MG63 (cell line): ENCODE measurements at regions not wholly inside any gene's neighbourhood (a gene's known extent, or its start where the extent isn't known, plus 50 kb on each side); places are given as distances from the start of the nearest gene placed in this dataset.

Experiments
- DNase-seq: peaks from one replicate; pipeline ENCODE4 v3.0.0-alpha.2; 2020
- H3K27me3 ChIP-seq: fragments of 250-450 bp; sonication (Bioruptor Pico); 2 replicates; pipeline ENCODE4 v1.5.1; 2020; ENCODE audit warnings: mild to moderate bottlenecking, moderate library complexity
- H3K36me3 ChIP-seq: fragments of 250-450 bp; sonication (Bioruptor Pico); 2 replicates; pipeline ENCODE4 v1.5.1; 2020; ENCODE audit warnings: mild to moderate bottlenecking, moderate library complexity
- H3K4me3 ChIP-seq: fragments of 250-450 bp; sonication (Bioruptor Pico); 2 replicates; pipeline ENCODE4 v1.5.1; 2020; ENCODE audit warnings: mild to moderate bottlenecking, moderate library complexity
- H3K9me3 ChIP-seq: fragments of 250-450 bp; sonication (Bioruptor Pico); 2 replicates; pipeline ENCODE4 v1.5.1; 2020; ENCODE audit warnings: mild to moderate bottlenecking, moderate library complexity

DNA sequence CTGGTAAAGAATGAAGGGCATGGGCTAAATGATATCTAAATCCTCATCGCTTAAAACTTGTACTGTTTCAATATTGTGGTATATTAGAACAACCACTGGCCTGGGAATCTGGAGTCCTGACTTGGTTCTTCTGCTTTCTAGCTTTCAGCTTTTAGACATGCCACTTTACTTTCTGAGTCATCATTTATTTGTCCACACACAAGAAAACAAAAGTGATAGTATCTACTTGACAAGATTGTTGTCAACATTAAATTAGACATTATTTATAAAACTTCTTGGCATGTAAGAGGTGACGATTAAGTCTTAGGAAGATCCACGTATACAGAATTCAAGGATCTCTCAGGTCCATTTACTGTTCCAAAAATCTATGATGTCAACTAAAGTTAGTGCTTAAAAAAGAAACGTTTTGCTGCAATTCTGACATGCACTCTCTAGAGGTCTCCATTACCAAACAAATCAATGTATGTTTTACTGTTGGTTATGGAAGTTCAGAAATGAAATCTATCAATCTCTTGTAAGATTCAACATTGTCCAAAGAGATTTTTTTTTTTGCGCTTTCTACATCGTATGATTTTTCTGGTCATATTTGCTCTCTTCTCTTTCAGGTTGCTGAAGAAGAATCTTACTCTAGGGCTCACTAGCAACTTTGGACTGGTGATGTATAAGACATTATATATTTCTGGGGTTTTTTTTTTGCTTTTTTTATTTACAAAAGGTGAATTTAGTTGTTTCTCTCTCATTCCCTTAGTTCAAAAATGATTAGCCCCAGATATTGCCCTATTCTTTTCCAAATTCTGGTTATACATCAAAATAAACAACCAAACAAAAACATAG, 53.6 kb upstream of the DYNC1I1 start:
- H3K36me3 ChIP-seq: no peaks in the 10 kb centered on the region
- no peak for DNase-seq
- H3K9me3 ChIP-seq: no peaks in the 10 kb centered on the region
- H3K4me3 ChIP-seq: no peak overlapping the region
- no peaks in the 10 kb centered on the region for H3K27me3 ChIP-seq

DNA sequence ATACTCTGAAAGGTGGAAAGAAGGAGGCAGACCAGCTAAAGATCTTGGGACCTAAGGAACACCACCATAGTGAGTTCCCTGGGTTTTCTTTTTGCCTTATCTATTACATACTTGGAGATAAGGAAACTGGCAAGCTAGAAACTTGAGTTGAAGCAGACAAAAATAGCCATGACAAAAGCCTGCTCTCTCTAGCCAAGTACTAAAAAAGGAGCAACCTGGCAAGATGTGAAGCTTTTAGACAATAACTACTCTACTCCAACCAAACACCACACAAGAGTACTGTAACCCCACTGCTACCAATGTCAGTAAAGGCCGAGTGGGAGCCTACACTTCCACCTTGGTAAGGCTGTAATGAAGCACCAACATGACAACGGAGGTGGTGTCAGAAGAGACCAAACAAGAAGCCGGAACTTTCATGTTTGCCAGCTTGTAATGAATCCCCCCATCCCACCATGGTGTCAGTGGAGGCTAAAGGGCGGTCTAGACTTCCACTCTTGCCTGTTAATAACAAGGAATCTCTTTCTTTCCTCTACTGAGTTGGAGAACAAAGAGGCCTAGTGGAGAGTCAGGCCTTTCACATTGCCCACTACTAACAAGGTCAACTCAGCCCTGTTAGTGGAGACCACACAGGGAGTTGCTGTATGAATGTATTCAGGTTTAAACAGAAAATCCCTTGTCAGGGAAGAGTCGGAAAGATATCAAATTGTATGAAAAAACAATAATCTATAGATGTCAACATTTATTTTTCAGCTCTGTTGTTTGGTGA, 55.8 kb upstream of the DYNC1I1 start:
- Histone ChIP-seq H3K36me3 (no peaks in the 10 kb centered on the region), H3K9me3 (no peaks in the 10 kb centered on the region), H3K4me3 (no peak overlapping the region), H3K27me3 (no peaks in the 10 kb centered on the region)
- no peak for DNase-seq

DNA sequence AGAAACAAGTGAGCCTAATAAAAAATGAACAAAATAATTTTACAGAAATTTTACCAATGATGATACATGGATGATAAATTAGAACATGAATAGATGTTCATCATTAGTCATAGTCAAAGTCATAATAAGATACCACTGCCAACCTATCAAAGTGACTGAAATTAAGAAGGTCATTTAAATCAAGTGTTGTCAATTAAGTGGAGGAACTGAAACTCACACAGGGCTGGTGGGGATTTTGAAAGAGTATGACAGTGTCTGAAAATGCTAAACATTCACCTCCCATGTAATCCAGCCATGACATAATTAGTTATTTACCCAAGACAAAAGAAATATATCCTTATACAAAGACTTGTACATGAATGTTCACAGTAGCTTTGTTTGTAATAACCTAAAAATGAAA, 57.1 kb upstream of the DYNC1I1 start:
- Histone ChIP-seq H3K36me3 (no peaks in the 10 kb centered on the region), H3K9me3 (no peaks in the 10 kb centered on the region), H3K4me3 (no peak overlapping the region), H3K27me3 (no peaks in the 10 kb centered on the region)
- no peak for DNase-seq

DNA sequence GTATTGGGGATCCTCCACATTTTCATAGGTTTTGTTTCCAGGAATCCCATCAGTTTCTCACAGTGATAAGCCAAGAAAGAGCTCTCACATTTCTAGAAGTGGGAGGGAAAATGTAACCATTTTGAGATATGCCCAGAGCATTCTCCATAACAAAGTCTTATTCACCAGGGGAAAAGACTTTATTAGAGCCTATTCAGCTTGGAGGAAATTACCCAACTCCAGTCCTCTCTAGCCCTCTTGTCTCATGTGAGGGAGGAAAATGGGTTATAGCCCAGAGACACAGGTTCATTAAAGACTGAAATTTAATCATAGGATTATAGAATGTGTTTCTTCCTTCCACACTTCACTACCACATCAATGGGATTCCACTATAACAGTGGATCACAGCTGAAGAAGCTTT, 61.6 kb upstream of the DYNC1I1 start:
- no peaks in the 10 kb centered on the region for H3K36me3 ChIP-seq
- DNase-seq: no peak
- H3K4me3 ChIP-seq: no peak overlapping the region
- no peaks in the 10 kb centered on the region for H3K27me3 ChIP-seq
- H3K9me3 ChIP-seq: no peaks in the 10 kb centered on the region

DNA sequence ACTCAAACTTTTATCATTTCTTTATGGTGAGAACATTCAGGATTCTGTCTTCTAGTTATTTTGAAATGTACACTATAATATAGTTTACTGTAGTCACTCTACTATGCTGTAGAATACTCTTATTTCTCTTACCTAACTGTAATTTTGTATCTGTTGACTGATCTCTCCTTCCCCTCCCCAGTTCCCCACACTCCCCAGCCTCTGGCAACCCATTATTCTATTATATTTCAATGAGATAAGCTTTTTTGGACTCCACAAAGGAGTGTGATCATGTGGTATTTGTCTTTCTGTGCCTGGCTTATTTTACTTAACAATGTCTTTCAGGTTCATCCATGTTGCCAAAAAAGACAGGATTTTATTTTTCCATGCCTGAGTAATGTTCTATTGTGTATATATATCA, 71.4 kb upstream of the DYNC1I1 start:
- H3K4me3 ChIP-seq: no peak overlapping the region
- DNase-seq: no peak
- H3K36me3 ChIP-seq: no peaks in the 10 kb centered on the region
- no peaks in the 10 kb centered on the region for H3K27me3 ChIP-seq
- H3K9me3 ChIP-seq: no peaks in the 10 kb centered on the region

DNA sequence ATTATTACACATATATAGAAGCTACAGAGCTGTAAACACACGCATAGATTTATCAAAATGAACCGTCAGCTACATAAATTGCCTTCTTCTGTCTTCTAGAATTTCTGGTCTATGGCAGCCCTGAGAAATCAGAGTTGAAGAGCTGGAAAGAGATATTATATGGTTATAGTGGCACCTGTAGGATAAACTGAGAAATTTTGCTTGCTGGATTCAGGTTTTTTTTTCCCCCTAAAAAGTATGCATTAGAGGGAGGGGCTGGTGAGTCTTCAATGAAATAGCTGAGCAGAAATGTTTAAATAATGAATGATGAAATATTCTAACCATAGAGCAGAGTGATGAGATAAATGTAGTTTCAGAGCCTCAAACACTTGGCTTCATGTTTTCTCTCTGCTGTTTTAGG, 78.0 kb upstream of the DYNC1I1 start:
- no peak for DNase-seq
- no peaks in the 10 kb centered on the region for H3K27me3 ChIP-seq
- H3K9me3 ChIP-seq: no peaks in the 10 kb centered on the region
- H3K4me3 ChIP-seq: no peak overlapping the region
- H3K36me3 ChIP-seq: no peaks in the 10 kb centered on the region

DNA sequence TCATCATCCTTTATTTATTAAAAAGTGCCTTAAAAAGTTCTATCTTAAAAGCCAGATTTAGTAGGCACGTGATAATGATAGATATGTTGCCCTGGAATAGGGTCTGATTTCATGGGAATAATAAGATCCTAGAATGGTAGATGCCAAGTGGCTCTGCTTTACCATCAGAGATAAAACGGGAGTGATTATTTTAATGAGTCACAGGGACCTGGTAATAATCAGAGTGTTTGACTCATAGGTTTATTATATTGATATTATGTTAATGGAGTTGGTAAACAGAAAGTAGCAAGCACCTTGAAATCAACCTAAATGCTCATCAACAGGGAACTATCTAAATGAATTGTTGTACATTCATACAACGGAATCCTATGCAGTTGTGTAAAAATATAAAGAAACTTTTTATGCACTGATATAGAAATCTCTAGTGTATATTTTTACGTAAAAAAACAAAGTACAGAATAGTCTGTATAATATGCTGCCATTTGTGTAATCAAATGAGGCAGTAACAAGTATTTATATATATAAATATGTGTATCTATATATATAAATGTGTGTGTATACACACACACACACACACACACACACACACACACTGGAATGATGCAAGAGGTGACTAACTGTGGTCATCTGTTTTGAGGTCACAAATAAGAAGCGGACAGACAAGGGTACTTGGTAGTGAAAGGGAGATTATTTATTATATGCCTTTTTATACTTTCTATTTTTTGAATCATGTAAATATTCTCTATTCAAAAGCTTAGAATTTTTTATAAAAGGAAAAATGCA, 78.6 kb upstream of the DYNC1I1 start:
- no peaks in the 10 kb centered on the region for H3K27me3 ChIP-seq
- H3K4me3 ChIP-seq: no peak overlapping the region
- no peaks in the 10 kb centered on the region for H3K9me3 ChIP-seq
- H3K36me3 ChIP-seq: no peaks in the 10 kb centered on the region
- DNase-seq: no peak

DNA sequence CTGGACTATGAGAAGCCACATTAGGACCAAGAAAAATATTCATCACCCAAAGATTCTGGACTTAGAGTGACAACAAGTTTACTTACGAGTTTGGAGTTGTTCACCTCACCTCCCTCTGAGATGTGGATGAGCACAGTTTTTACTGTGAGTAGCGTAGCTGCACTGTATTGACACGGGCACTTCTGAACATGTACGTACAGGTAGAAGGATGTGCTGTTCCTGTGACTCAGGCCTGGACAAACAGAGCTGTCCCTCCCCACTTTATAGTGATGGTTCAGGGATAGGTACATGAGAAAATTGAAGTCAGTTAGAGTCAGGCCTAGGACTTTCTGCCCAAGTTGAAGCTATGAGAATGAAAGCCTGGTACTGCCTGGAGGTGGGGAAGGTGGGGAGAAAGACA, 80.9 kb upstream of the DYNC1I1 start:
- H3K27me3 ChIP-seq: no peaks in the 10 kb centered on the region
- DNase-seq: no peak
- no peak overlapping the region for H3K4me3 ChIP-seq
- H3K36me3 ChIP-seq: no peaks in the 10 kb centered on the region
- no peaks in the 10 kb centered on the region for H3K9me3 ChIP-seq

DNA sequence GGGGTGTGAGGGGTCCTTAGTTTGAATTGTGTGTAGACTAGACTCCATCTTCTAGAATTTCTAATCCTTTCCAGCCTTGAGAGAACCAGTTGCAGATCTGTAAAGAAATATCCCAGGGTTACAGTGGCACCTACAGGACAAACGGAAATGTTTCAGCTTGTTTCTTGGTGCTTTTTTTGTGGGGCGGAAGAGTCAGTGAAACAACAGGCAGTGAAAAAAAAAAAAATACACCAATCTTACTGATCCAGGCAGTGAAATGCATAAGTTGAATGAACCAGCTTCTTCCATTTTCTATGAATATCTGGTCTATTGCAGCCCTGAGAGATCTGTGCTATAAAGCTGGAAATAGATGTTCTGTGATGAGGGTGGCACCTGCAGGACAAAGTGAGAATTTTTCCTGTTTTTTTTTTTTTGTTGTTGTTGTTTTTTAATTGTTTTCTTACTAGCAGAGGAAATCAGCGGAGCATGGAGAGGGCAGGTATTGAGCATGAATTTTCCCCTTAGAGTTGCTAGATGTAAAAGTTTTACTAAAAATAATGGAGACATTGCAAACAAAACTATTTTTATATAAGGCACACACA, 81.9 kb upstream of the DYNC1I1 start:
- Histone ChIP-seq H3K36me3 (no peaks in the 10 kb centered on the region), H3K9me3 (no peaks in the 10 kb centered on the region), H3K27me3 (no peaks in the 10 kb centered on the region), H3K4me3 (no peak overlapping the region)
- DNase-seq: peak; percentile 2

DNA sequence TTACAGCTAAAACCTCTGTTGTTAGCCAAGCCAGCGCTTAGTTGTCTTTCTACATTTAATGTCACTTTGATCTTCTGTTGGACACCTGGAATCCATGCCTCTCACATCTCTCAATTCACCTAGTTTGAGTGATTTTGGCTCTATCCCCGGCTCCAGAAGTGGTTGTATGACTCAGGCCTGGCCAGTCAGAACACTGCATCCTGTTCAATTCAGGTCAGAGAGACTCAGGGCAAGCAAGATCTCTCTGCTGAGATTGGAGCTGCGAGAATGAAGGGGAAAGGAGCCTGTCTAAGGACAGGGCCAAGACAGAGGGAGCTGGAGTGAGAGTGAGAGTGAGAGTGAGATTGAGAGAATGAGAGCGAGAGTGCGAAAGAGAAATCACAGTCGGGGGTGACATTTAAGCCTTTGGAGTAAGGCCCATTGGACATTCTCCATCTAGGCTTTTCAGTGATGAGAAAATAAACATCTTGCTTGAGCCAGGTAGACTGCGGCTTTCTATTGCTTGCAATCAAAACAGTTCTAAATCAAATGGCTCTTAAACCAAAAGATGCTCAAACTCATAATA, 83.3 kb upstream of the DYNC1I1 start:
- DNase-seq: peak; percentile 16
- no peaks in the 10 kb centered on the region for H3K36me3 ChIP-seq

DNA sequence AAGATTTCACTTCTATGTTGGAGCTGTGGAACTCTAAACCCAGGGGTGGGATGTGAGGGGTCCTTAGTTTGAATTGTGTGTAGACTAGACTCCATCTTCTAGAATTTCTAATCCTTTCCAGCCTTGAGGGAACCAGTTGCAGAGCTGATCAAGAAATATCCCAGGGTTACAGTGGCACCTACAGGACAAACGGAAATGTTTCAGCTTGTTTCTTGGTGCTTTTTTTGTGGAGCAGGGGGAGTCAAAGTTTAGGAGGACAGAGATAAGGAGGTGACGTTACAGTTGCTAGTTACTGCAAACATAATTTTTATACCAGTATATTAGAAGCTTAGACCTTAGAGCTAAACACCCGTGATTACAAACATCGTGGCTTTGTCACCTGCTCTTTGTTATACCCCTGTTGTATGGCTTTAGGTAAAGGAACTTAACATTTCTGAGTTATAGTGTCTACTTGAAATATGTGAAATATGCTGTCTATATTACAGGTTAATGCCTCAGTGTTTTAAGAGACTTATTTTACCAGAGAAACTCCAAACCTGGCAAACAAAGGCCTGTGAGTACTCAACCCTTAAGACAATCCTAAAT, 84.5 kb upstream of the DYNC1I1 start:
- DNase-seq: no peak
- Histone ChIP-seq H3K36me3 (no peaks in the 10 kb centered on the region), H3K27me3 (no peaks in the 10 kb centered on the region), H3K9me3 (no peaks in the 10 kb centered on the region), H3K4me3 (no peak overlapping the region)

More for the DNA sequence above, 83.3 kb upstream of the DYNC1I1 start:
- Histone ChIP-seq H3K9me3 (no peaks in the 10 kb centered on the region), H3K4me3 (no peak overlapping the region), H3K27me3 (no peaks in the 10 kb centered on the region)

DNA sequence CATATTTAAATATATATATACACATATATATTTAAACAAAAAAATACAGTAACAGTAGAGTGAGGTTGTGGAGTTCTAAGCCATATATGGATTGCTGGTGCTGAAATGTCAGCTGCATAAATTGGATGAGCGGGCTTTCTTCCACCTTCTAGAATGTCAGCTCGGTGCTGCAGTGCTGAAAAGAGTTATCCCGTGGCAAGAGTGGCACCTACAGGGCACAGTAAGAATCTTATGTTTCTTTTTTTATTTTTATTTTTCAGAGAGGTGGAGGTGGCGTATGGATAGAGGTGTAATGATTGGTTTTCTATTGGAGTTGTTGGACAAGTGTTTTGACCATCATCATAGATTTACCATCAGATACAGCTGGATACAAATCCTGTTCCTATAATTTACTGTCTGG, 86.2 kb upstream of the DYNC1I1 start:
- Histone ChIP-seq H3K4me3 (no peak overlapping the region), H3K36me3 (no peaks in the 10 kb centered on the region), H3K9me3 (no peaks in the 10 kb centered on the region), H3K27me3 (no peaks in the 10 kb centered on the region)
- DNase-seq: peak; percentile 14

DNA sequence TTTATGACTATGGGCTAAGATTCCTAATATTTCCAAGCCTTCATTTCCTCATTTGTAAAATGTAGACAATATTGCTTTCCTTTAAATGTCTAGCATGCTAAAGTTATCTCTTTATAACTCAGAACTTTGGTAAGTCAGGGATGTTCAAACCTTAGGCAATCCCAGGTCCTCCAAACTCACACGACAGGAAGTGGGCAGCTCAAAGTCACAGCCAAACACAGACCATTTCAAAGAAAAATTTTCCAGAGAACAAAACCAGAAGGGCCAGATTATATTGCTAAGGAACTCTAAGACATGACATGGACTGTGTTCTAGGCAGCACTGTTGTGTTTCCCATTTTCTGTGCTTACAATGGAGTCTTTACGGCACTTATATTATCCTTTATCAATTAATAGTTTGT, 87.8 kb upstream of the DYNC1I1 start:
- H3K9me3 ChIP-seq: no peaks in the 10 kb centered on the region
- DNase-seq: no peak
- no peaks in the 10 kb centered on the region for H3K27me3 ChIP-seq
- H3K36me3 ChIP-seq: no peaks in the 10 kb centered on the region
- no peak overlapping the region for H3K4me3 ChIP-seq

DNA sequence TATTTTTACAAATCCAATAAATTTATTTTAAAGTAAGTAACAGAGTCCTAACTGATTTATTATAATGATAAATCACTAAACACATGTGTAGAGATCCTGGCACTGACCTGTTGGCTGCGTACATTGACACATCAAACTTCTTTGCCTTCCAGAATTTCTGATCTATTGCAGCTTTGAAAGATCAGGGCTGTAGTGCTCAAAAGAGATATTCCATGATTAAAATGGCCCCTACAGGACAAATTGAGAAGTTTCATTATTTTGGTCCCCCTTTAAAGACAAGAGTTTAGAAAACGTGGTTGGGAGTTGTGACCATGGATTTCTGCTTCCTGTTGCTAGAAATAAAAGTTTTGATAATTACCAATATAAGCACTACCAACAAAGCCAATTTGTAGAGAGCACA, 87.7 kb upstream of the PDK4 start:
- Histone ChIP-seq H3K4me3 (no peak overlapping the region), H3K36me3 (no peaks in the 10 kb centered on the region), H3K27me3 (no peaks in the 10 kb centered on the region), H3K9me3 (no peaks in the 10 kb centered on the region)
- DNase-seq: no peak

DNA sequence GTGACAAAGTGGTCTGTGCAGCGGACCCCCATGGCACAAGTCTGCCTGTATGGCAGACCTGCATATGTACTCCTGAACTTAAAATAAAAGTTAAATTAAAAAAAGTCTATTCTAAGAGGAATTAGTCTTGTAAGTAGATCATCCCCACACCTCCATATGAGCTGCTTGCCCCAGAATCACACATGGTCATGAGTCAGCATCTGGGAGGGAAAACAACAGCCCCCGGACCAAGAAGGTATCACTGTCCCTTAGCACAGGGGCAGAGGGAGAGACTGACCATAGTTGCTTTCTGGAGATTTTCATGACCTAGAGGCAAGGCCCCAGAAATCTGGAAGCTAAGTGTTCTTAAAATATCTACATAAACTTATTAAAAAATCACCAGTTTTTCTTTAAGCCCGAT, 86.6 kb upstream of the PDK4 start:
- DNase-seq: no peak
- no peaks in the 10 kb centered on the region for H3K36me3 ChIP-seq
- no peaks in the 10 kb centered on the region for H3K9me3 ChIP-seq
- no peaks in the 10 kb centered on the region for H3K27me3 ChIP-seq
- no peak overlapping the region for H3K4me3 ChIP-seq

DNA sequence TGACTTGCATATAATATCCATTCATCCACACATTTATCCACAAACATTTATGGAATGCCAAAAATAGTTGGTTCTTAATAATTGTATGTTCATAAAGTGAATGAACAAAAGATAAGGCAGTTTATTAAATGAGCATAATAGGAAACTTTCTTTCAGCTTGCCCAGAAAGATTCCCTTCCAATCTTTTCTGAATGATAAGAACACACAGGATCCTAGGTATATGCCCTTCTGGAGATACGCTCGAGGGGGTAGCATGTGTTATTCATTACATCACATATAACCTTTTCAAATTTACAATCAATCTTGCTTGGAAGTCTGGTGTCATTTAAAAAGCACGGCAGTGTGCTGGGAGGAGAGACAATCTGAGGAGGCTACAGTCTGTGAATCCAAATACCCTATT, 80.4 kb upstream of the PDK4 start:
- Histone ChIP-seq H3K36me3 (no peaks in the 10 kb centered on the region), H3K27me3 (no peaks in the 10 kb centered on the region), H3K4me3 (no peak overlapping the region), H3K9me3 (no peaks in the 10 kb centered on the region)
- DNase-seq: no peak
